T-helper 9 cell (primary cell): ENCODE measurements at regions not wholly inside any gene's neighbourhood (a gene's known extent, or its start where the extent isn't known, plus 50 kb on each side); places are given as distances from the start of the nearest gene placed in this dataset.
"Not testable (repeated sequence)": the region's sequence is repeated elsewhere in the genome, so short reads cannot be mapped to it uniquely, and the experiment has no call there.

ENCODE experiments used
- DNase-seq: peaks from one replicate; pipeline ENCODE4 v3.0.0-alpha.2; 2020

GRCh38 chr1:55514571-55514970 lies 299.4 kb upstream of the USP24 start:
- not testable (repeated sequence) for DNase-seq

- DNase-seq, result no peak
These were observed 297.3 kb upstream of the USP24 start for GRCh38 chr1:55512466-55512865.

GRCh38 chr1:55507578-55507931 lies 292.4 kb upstream of the USP24 start:
- no peak for DNase-seq

GRCh38 chr1:55506740-55507577 lies 291.8 kb upstream of the USP24 start:
- no peak for DNase-seq

- DNase-seq, result no peak
These were observed 290.2 kb upstream of the USP24 start for GRCh38 chr1:55505326-55505725.

GRCh38 chr1:55504306-55504731 lies 289.2 kb upstream of the USP24 start:
- DNase-seq, result no peak

GRCh38 chr1:55503663-55504305 lies 288.6 kb upstream of the USP24 start:
- no peak for DNase-seq

GRCh38 chr1:55500601-55501000 lies 285.4 kb upstream of the USP24 start:
- no peak for DNase-seq

GRCh38 chr1:55490547-55490946 lies 275.4 kb upstream of the USP24 start:
- no peak for DNase-seq

- DNase-seq, result no peak
These were observed 269.0 kb upstream of the USP24 start for GRCh38 chr1:55484173-55484572.

- no peak for DNase-seq
These were observed 268.4 kb upstream of the USP24 start for GRCh38 chr1:55483523-55483922.

- no peak for DNase-seq
These were observed 266.5 kb upstream of the USP24 start for GRCh38 chr1:55481634-55482033.

- no peak for DNase-seq
These were observed 265.0 kb upstream of the USP24 start for GRCh38 chr1:55480029-55480795.

GRCh38 chr1:55478742-55479141 lies 263.6 kb upstream of the USP24 start:
- DNase-seq, result no peak

GRCh38 chr1:55477953-55478352 lies 262.8 kb upstream of the USP24 start:
- no peak for DNase-seq

GRCh38 chr1:55476445-55477015 lies 261.4 kb upstream of the USP24 start:
- DNase-seq, result no peak

GRCh38 chr1:55474168-55474786 lies 259.1 kb upstream of the USP24 start:
- no peak for DNase-seq

- DNase-seq, result no peak
These were observed 258.5 kb upstream of the USP24 start for GRCh38 chr1:55473661-55474060.

GRCh38 chr1:55472784-55473183 lies 257.6 kb upstream of the USP24 start:
- DNase-seq, result no peak

- no peak for DNase-seq
These were observed 257.0 kb upstream of the USP24 start for GRCh38 chr1:55472115-55472514.

- no peak for DNase-seq
These were observed 253.1 kb upstream of the USP24 start for GRCh38 chr1:55468142-55468795.

GRCh38 chr1:55466921-55467320 lies 251.8 kb upstream of the USP24 start:
- DNase-seq, result no peak
